ENCODE measurements at regions not wholly inside any gene's neighbourhood (a gene's known extent, or its start where the extent isn't known, plus 50 kb on each side); places are given as distances from the start of the nearest gene placed in this dataset.
"Not testable (repeated sequence)": the region's sequence is repeated elsewhere in the genome, so short reads cannot be mapped to it uniquely, and the experiment has no call there.

- Histone ChIP-seq H3K79me2 (ENCODE audit: insufficient read depth, low read depth) (no peaks in the 10 kb centered on the region), H4K20me1 (ENCODE audit: insufficient read depth) (no peaks in the 10 kb centered on the region), H3K36me3 (ENCODE audit: insufficient read depth) (no peaks in the 10 kb centered on the region), H3K9ac (no peak overlapping the region), H2AFZ (ENCODE audit: low read depth) (no peak overlapping the region), H3K27me3 (ENCODE audit: insufficient read depth, low read depth) (no peaks in the 10 kb centered on the region), H3K27ac (no peak overlapping the region), H3K4me2 (no peak overlapping the region), H3K4me3 (IDR thresholded peaks at IDR 0.05; ENCODE audit: insufficient read depth, low read depth, low read length) (no peak overlapping the region), H3K4me1 (ENCODE audit: low read depth, poor library complexity, severe bottlenecking) (no peaks in the 10 kb centered on the region)
- no peak for TF ChIP-seq CTCF (conservative IDR thresholded peaks at IDR 0.05; ENCODE audit: low read depth, low read length)
Observed at GRCh38 chr4:177519481-177520260, 77.4 kb upstream of the AGA start.

- Histone ChIP-seq H3K27me3 (ENCODE audit: insufficient read depth, low read depth) (no peaks in the 10 kb centered on the region), H3K36me3 (ENCODE audit: insufficient read depth) (no peaks in the 10 kb centered on the region), H3K4me1 (ENCODE audit: low read depth, poor library complexity, severe bottlenecking) (no peaks in the 10 kb centered on the region), H3K27ac (no peak overlapping the region), H3K9ac (no peak overlapping the region), H3K4me3 (IDR thresholded peaks at IDR 0.05; ENCODE audit: insufficient read depth, low read depth, low read length) (no peak overlapping the region), H3K79me2 (ENCODE audit: insufficient read depth, low read depth) (no peaks in the 10 kb centered on the region), H4K20me1 (ENCODE audit: insufficient read depth) (no peaks in the 10 kb centered on the region), H2AFZ (ENCODE audit: low read depth) (no peak overlapping the region), H3K4me2 (no peak overlapping the region)
- no peak for TF ChIP-seq CTCF (conservative IDR thresholded peaks at IDR 0.05; ENCODE audit: low read depth, low read length)
Observed at GRCh38 chr4:177528620-177529019, 86.4 kb upstream of the AGA start.

- Histone ChIP-seq H3K9ac (no peak overlapping the region), H3K27me3 (ENCODE audit: insufficient read depth, low read depth) (no peaks in the 10 kb centered on the region), H3K4me1 (ENCODE audit: low read depth, poor library complexity, severe bottlenecking) (no peaks in the 10 kb centered on the region), H3K4me3 (IDR thresholded peaks at IDR 0.05; ENCODE audit: insufficient read depth, low read depth, low read length) (no peak overlapping the region), H3K79me2 (ENCODE audit: insufficient read depth, low read depth) (no peaks in the 10 kb centered on the region), H2AFZ (ENCODE audit: low read depth) (no peak overlapping the region), H3K4me2 (no peak overlapping the region), H4K20me1 (ENCODE audit: insufficient read depth) (no peaks in the 10 kb centered on the region), H3K36me3 (ENCODE audit: insufficient read depth) (no peaks in the 10 kb centered on the region), H3K27ac (no peak overlapping the region)
- TF ChIP-seq CTCF (conservative IDR thresholded peaks at IDR 0.05; ENCODE audit: low read depth, low read length), result no peak
Observed at GRCh38 chr4:177530561-177530960, 88.3 kb upstream of the AGA start.

GRCh38 chr4:177532358-177532757, 90.1 kb upstream of the AGA start:
- Histone ChIP-seq H3K79me2 (ENCODE audit: insufficient read depth, low read depth) (no peaks in the 10 kb centered on the region), H3K4me2 (no peak overlapping the region), H3K4me3 (IDR thresholded peaks at IDR 0.05; ENCODE audit: insufficient read depth, low read depth, low read length) (no peak overlapping the region), H3K36me3 (ENCODE audit: insufficient read depth) (no peaks in the 10 kb centered on the region), H3K4me1 (ENCODE audit: low read depth, poor library complexity, severe bottlenecking) (no peaks in the 10 kb centered on the region), H4K20me1 (ENCODE audit: insufficient read depth) (no peaks in the 10 kb centered on the region), H3K9ac (no peak overlapping the region), H3K27me3 (ENCODE audit: insufficient read depth, low read depth) (no peaks in the 10 kb centered on the region), H3K27ac (no peak overlapping the region), H2AFZ (ENCODE audit: low read depth) (no peak overlapping the region)
- TF ChIP-seq CTCF (conservative IDR thresholded peaks at IDR 0.05; ENCODE audit: low read depth, low read length), result no peak

- not testable (repeated sequence) for H4K20me1 ChIP-seq (ENCODE audit: insufficient read depth); H3K36me3 ChIP-seq (ENCODE audit: insufficient read depth)
Observed at GRCh38 chr4:177534841-177535240, 92.6 kb upstream of the AGA start.

More at GRCh38 chr4:177534841-177535240, 92.6 kb upstream of the AGA start:
- not testable (repeated sequence) for H3K4me3 ChIP-seq (IDR thresholded peaks at IDR 0.05; ENCODE audit: insufficient read depth, low read depth, low read length); H2AFZ ChIP-seq (ENCODE audit: low read depth); H3K4me1 ChIP-seq (ENCODE audit: low read depth, poor library complexity, severe bottlenecking); H3K27me3 ChIP-seq (ENCODE audit: insufficient read depth, low read depth); H3K4me2 ChIP-seq; H3K27ac ChIP-seq; H3K79me2 ChIP-seq (ENCODE audit: insufficient read depth, low read depth); H3K9ac ChIP-seq

Measured in KMS-11 (cell line).